Panc1 (cell line): ENCODE measurements at regions not wholly inside any gene's neighbourhood (a gene's known extent, or its start where the extent isn't known, plus 50 kb on each side); places are given as distances from the start of the nearest gene placed in this dataset.

Experiments used
- ATAC-seq: fragments of 200-7000 bp; cut with Tn5 transposase; 2 replicates; pipeline ENCODE4 v1.9.1; 2020; ENCODE audit warnings: mild to moderate bottlenecking, moderate library complexity
- BruUV-seq: library from RNA; stranded (reverse); fragments of 400-500 nt; replicated peaks from 2 replicates; lab custom pipeline; 2021; lab: Mats Ljungman, UMichigan
- CTCF ChIA-PET: fragments of 300-600 bp; sonication (Branson Sonifier 250); formaldehyde crosslinking; loops from one replicate; lab custom pipeline; 2022; ENCODE audit warnings: antibody characterized with exemption; lab: Charles Lee
- POLR2A ChIA-PET: fragments of 300-600 bp; sonication (Branson Sonifier 250); formaldehyde crosslinking; loops from one replicate; lab custom pipeline; 2022; ENCODE audit warnings: antibody characterized with exemption; lab: Charles Lee
- DNase-seq: peaks from one replicate; pipeline ENCODE4 v3.0.0-alpha.2; 2010; ENCODE audit warnings: low read depth, low spot score
- H3K27ac ChIP-seq: 2 replicates; pipeline ENCODE4 v1.5.1; 2011; ENCODE audit warnings: mild to moderate bottlenecking, low read length, inconsistent platforms
- H3K27me3 ChIP-seq: fragments of 200-500 bp; sonication (Bioruptor generic); 2 replicates; pipeline ENCODE4 v1.6.0; 2014; ENCODE audit warnings: low read length, inconsistent platforms; ENCODE audit not compliant: control insufficient read depth, insufficient read depth
- H3K36me3 ChIP-seq: fragments of 200-500 bp; sonication (Bioruptor generic); 2 replicates; pipeline ENCODE4 v1.5.1; 2014; ENCODE audit warnings: inconsistent platforms, mild to moderate bottlenecking, low read length, moderate library complexity; ENCODE audit not compliant: control insufficient read depth, insufficient read depth
- H3K4me1 ChIP-seq: 2 replicates; pipeline ENCODE4 v1.5.1; 2011; ENCODE audit warnings: inconsistent platforms, mild to moderate bottlenecking, low read length, moderate library complexity; ENCODE audit not compliant: control insufficient read depth, insufficient read depth
- H3K4me3 ChIP-seq, 2 experiments: 2 replicates each; pipeline ENCODE4 v1.5.1; 2011 to 2012; ENCODE audit warnings: low read depth in 2 of 2, low read length in 2 of 2, mild to moderate bottlenecking in 2 of 2, inconsistent platforms in 1 of 2, moderate library complexity in 1 of 2
- H3K9me3 ChIP-seq: fragments of 200-500 bp; sonication (Bioruptor generic); 2 replicates; pipeline ENCODE4 v1.5.1; 2014; ENCODE audit warnings: low read depth, mild to moderate bottlenecking, inconsistent platforms, low read length, moderate library complexity; ENCODE audit not compliant: control insufficient read depth, insufficient read depth
- POLR2AphosphoS5 ChIP-seq: IDR thresholded peaks from 2 replicates; pipeline ENCODE4 v1.6.1; 2012; ENCODE audit warnings: mild to moderate bottlenecking, low read depth, low read length, moderate library complexity
- SIN3A ChIP-seq: IDR thresholded peaks from 2 replicates; pipeline ENCODE4 v1.6.1; 2012; ENCODE audit warnings: low read depth, mild to moderate bottlenecking, low read length, moderate library complexity, borderline replicate concordance; ENCODE audit not compliant: insufficient read depth
- TCF7L2 ChIP-seq: IDR thresholded peaks from 2 replicates; pipeline ENCODE4 v1.6.1; 2011; ENCODE audit warnings: mild to moderate bottlenecking, low read depth, low read length, inconsistent platforms
- in situ Hi-C: cut with HindIII; loops from 2 replicates; pipeline ENCODE4 v1.10.0; 2016; ENCODE audit warnings: low sequenced_read_pairs, low pct_unique_long_range_greater_than_20kb
- intact Hi-C: fragments of 100-400 bp; cut with micrococcal nuclease; formaldehyde crosslinking; loops from one replicate; pipeline ENCODE4 v1.10.0; 2022; ENCODE audit not compliant: unreplicated experiment
- TF ChIP-seq, protein P1 (sequence below), 2 experiments: IDR thresholded peaks; 2 replicates each; pipeline ENCODE4 v1.6.1; 2011 to 2012; ENCODE audit warnings: low read depth in 2 of 2, control low read depth in 1 of 2, low read length in 1 of 2, mild to moderate bottlenecking in 1 of 2, moderate library complexity in 1 of 2; ENCODE audit not compliant: insufficient read depth in 1 of 2
- TF ChIP-seq, protein P2 (sequence below): fragments of 450-650 bp; IDR thresholded peaks from 2 replicates; pipeline ENCODE4 v1.5.1; 2017; ENCODE audit warnings: mild to moderate bottlenecking

- in situ Hi-C loops (no loop called here), intact Hi-C loops (no loop called here)
- H3K4me3 ChIP-seq, result no peak overlapping the region
- CTCF ChIA-PET, result no interaction called here
- peak overlapping the region; percentile 89 for H3K27ac ChIP-seq
- POLR2A ChIA-PET, result interaction anchor here (0.7 kb wide), 1 partner anchor 243 kb away, joined by 8 read pairs; no protein-coding TSS in a partner anchor
- peaks cover 31% of the 10 kb centered on the region for H3K4me1 ChIP-seq
- no peaks in the 10 kb centered on the region for H3K36me3 ChIP-seq
- no peak for DNase-seq
- H3K27me3 ChIP-seq, result no peaks in the 10 kb centered on the region
- no peaks in the 10 kb centered on the region for H3K9me3 ChIP-seq
- BruUV-seq, result no TSS peak
- TF ChIP-seq TCF7L2 (no peak), POLR2AphosphoS5 (no peak), SIN3A (no peak)
- TF ChIP-seq, protein P1, sequence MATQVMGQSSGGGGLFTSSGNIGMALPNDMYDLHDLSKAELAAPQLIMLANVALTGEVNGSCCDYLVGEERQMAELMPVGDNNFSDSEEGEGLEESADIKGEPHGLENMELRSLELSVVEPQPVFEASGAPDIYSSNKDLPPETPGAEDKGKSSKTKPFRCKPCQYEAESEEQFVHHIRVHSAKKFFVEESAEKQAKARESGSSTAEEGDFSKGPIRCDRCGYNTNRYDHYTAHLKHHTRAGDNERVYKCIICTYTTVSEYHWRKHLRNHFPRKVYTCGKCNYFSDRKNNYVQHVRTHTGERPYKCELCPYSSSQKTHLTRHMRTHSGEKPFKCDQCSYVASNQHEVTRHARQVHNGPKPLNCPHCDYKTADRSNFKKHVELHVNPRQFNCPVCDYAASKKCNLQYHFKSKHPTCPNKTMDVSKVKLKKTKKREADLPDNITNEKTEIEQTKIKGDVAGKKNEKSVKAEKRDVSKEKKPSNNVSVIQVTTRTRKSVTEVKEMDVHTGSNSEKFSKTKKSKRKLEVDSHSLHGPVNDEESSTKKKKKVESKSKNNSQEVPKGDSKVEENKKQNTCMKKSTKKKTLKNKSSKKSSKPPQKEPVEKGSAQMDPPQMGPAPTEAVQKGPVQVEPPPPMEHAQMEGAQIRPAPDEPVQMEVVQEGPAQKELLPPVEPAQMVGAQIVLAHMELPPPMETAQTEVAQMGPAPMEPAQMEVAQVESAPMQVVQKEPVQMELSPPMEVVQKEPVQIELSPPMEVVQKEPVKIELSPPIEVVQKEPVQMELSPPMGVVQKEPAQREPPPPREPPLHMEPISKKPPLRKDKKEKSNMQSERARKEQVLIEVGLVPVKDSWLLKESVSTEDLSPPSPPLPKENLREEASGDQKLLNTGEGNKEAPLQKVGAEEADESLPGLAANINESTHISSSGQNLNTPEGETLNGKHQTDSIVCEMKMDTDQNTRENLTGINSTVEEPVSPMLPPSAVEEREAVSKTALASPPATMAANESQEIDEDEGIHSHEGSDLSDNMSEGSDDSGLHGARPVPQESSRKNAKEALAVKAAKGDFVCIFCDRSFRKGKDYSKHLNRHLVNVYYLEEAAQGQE (IDR thresholded peaks at IDR 0.05; ENCODE audit: insufficient read depth in 1 of 2, low read depth in 2 of 2, low read length in 1 of 2), result no peak
- TF ChIP-seq, protein P2, sequence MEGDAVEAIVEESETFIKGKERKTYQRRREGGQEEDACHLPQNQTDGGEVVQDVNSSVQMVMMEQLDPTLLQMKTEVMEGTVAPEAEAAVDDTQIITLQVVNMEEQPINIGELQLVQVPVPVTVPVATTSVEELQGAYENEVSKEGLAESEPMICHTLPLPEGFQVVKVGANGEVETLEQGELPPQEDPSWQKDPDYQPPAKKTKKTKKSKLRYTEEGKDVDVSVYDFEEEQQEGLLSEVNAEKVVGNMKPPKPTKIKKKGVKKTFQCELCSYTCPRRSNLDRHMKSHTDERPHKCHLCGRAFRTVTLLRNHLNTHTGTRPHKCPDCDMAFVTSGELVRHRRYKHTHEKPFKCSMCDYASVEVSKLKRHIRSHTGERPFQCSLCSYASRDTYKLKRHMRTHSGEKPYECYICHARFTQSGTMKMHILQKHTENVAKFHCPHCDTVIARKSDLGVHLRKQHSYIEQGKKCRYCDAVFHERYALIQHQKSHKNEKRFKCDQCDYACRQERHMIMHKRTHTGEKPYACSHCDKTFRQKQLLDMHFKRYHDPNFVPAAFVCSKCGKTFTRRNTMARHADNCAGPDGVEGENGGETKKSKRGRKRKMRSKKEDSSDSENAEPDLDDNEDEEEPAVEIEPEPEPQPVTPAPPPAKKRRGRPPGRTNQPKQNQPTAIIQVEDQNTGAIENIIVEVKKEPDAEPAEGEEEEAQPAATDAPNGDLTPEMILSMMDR, result no peak
- ATAC-seq, result no peak
Observed at GRCh38 chr15:58330741-58331559, 100.8 kb upstream of the LIPC start.

- Histone ChIP-seq H3K27ac (peak overlapping the region; percentile 89), H3K4me3 (peak overlapping the region in 1 of 2 experiments; percentile 7; a peak in 1 of 4 replicates), H3K4me1 (peaks cover 31% of the 10 kb centered on the region), H3K27me3 (no peaks in the 10 kb centered on the region), H3K36me3 (no peaks in the 10 kb centered on the region), H3K9me3 (no peaks in the 10 kb centered on the region)
- ATAC-seq (no peak), DNase-seq (no peak)
- TSS peak; percentile 87 for BruUV-seq
- intact Hi-C loops (no loop called here), in situ Hi-C loops (no loop called here)
- TF ChIP-seq, protein P1 (IDR thresholded peaks at IDR 0.05; ENCODE audit: insufficient read depth in 1 of 2, low read depth in 2 of 2, low read length in 1 of 2), result no peak
- no peak for TF ChIP-seq POLR2AphosphoS5
- TF ChIP-seq SIN3A, result no peak
- TF ChIP-seq, protein P2, result no peak
- TF ChIP-seq TCF7L2, result no peak
- CTCF ChIA-PET, result no interaction called here
- POLR2A ChIA-PET, result no interaction called here
Observed at GRCh38 chr15:58331560-58331912, 100.3 kb upstream of the LIPC start.
